Cardiac fibroblast (primary cell): ENCODE measurements at regions not wholly inside any gene's neighbourhood (a gene's known extent, or its start where the extent isn't known, plus 50 kb on each side); places are given as distances from the start of the nearest gene placed in this dataset.

ENCODE experiments used
- DNase-seq, 2 donors: peaks; one replicate each; pipeline versions ENCODE4 v3.0.0 to v3.0.0-alpha.2; 2010; ENCODE audit warnings: low read depth in 2 of 2
- H3K4me3 ChIP-seq, 2 donors: replicated peaks in 1 of 2; 1 replicate in 1 of 2; 2 replicates in 1 of 2; pipeline ENCODE4 v1.5.1; 2011; ENCODE audit warnings: low read depth in 2 of 2, low read length in 2 of 2, mild to moderate bottlenecking in 2 of 2, moderate library complexity in 1 of 2
- CTCF ChIP-seq: IDR thresholded peaks from one replicate; pipeline ENCODE4 v1.5.1; 2011; ENCODE audit warnings: low read depth, mild to moderate bottlenecking, low read length, inconsistent platforms

- no peak for DNase-seq
- H3K4me3 ChIP-seq = no peak overlapping the region
- TF ChIP-seq CTCF = no peak
Observed at GRCh38 chr7:106456329-106456728, 171.5 kb upstream of the NAMPT start.

GRCh38 chr7:106452031-106452851 lies 167.5 kb upstream of the NAMPT start:
- no peak for TF ChIP-seq CTCF
- no peak for DNase-seq

GRCh38 chr7:106451171-106451570 lies 166.4 kb upstream of the NAMPT start:
- no peak for TF ChIP-seq CTCF

More at GRCh38 chr7:106452031-106452851, 167.5 kb upstream of the NAMPT start:
- no peak overlapping the region for H3K4me3 ChIP-seq

GRCh38 chr7:106450716-106451115 lies 165.9 kb upstream of the NAMPT start:
- TF ChIP-seq CTCF = no peak
- no peak overlapping the region for H3K4me3 ChIP-seq
- peak in 1 of 2 donors; percentile 73 for DNase-seq

More at GRCh38 chr7:106451171-106451570, 166.4 kb upstream of the NAMPT start:
- no peak for DNase-seq
- H3K4me3 ChIP-seq = no peak overlapping the region

GRCh38 chr7:106448992-106449859 lies 164.4 kb upstream of the NAMPT start:
- no peak for DNase-seq
- TF ChIP-seq CTCF = no peak
- no peak overlapping the region for H3K4me3 ChIP-seq

GRCh38 chr7:106448346-106448991 lies 163.7 kb upstream of the NAMPT start:
- no peak overlapping the region for H3K4me3 ChIP-seq
- no peak for DNase-seq

More at GRCh38 chr7:106448346-106448991, 163.7 kb upstream of the NAMPT start:
- TF ChIP-seq CTCF = no peak
